ENCODE measurements at regions not wholly inside any gene's neighbourhood (a gene's known extent, or its start where the extent isn't known, plus 50 kb on each side); places are given as distances from the start of the nearest gene placed in this dataset.
"Not testable (repeated sequence)": the region's sequence is repeated elsewhere in the genome, so short reads cannot be mapped to it uniquely, and the experiment has no call there.

DNA sequence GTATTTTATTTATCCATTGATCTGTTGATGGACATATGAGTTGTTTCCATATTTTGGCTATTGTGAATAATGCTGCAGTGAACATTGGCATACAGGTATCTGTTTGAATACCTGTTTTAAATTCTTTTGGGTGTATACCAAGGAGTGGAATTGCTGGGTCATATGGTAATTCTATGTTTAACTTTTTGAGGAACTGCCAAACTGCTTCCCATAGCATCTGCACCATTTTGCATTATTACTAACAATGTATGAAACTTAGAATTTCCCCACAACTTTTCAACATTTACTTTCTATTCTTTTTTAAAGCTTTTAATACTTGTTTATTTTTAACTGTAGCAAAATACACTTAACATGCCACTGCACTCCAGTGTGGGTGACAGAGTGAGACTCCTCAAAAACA lies 57.0 kb upstream of the MSN start:
- no peak for DNase-seq
- intact Hi-C loops (cut with DNase I): no loop called here

DNA sequence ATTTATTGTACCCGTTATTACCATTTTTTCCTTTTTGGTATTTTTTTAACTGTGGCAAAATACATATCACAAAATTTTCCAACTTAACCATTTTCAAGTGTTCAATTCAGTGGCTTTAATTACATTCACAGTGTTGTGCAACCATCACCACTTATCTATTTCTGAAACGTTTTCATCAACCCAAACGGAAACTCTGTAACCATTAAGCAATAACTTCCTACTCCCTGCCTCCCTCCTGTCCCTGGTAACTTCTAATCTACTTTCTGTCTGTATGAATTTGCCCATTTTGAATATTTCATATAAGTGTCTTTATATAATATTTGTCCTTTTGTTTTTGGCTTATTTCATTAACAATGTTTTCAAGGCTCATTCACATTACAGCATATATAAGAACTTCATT lies 57.4 kb upstream of the MSN start:
- intact Hi-C loops (cut with DNase I): no loop called here
- DNase-seq: no peak

GRCh38 chrX:65609237-65609636 lies 58.2 kb upstream of the MSN start:
- intact Hi-C loops (cut with DNase I): no loop called here

DNA sequence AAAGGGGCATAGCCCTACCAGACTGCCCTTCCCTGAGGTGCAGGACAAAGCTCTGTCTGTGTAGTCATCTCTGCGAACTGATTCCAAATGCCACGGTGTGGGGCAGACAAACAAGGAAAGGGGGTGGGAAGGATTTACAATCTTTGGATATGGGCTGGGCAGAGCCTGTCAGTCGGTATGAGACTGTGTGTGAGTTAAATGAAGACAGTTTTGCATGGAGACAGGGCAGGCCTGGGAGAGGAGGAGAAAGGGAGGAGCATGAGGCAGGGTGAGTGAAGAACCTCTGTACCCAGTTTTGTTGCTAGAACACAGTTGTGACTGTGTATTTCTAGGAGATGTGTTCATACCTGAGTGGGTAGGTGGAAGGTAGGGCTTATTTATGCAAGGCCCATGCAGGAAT lies 59.4 kb upstream of the MSN start:
- intact Hi-C loops (cut with DNase I): no loop called here
- DNase-seq: no peak

More at GRCh38 chrX:65609237-65609636, 58.2 kb upstream of the MSN start:
- DNase-seq: no peak

- no peak for DNase-seq
- intact Hi-C loops (cut with DNase I): no loop called here
Observed at GRCh38 chrX:65607070-65607742, 60.2 kb upstream of the MSN start.

- intact Hi-C loops (cut with DNase I): no loop called here
Observed at GRCh38 chrX:65602221-65602560, 65.3 kb upstream of the MSN start.

GRCh38 chrX:65601530-65602220 lies 65.8 kb upstream of the MSN start:
- DNase-seq: peak in 30 of 42 donors; percentile 1 to 58 (median 28)
- intact Hi-C loops (cut with DNase I): no loop called here

More at GRCh38 chrX:65602221-65602560, 65.3 kb upstream of the MSN start:
- no peak for DNase-seq

DNA sequence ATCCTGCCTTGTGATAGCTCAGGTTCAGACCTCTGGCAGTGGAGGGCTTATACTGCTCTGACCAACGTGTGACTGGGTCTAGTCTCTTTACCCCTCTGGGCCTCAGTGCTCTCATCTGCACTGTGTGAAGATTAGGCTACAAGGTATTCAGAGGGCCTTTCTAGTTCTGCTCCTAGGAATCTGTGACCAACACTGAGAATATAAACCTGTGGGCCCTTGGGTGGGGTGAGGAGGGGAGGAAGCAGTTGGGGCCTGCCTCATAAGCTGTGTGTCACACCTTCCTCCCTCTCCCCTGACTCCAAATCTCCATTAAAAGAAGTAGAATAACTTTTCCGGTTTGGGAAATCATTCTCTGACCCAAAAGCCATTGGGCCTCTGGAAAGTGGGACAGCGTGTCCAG lies 66.3 kb upstream of the MSN start:
- no peak for DNase-seq
- intact Hi-C loops (cut with DNase I): no loop called here

DNA sequence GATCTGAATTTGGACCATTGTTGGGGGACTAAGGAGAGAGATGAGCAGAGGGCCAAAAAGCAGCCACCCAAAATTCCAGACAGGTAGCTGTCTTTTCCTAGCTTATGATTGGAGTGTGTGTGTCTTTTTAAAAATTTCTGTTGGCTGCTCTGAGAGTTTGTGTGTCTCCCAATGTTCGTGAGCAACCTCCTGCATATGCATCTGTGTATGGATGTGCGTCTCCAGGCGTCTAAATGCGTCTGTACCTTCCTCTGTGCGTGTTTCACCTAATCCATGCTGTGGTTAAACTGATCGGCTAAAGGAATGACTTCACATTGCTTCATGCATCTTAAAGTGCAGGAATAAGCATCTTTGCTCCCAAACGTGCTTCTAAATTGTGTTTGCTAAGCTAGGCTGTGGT lies 65.5 kb upstream of the LAS1L start:
- intact Hi-C loops (cut with DNase I): no loop called here
- DNase-seq: no peak

DNA sequence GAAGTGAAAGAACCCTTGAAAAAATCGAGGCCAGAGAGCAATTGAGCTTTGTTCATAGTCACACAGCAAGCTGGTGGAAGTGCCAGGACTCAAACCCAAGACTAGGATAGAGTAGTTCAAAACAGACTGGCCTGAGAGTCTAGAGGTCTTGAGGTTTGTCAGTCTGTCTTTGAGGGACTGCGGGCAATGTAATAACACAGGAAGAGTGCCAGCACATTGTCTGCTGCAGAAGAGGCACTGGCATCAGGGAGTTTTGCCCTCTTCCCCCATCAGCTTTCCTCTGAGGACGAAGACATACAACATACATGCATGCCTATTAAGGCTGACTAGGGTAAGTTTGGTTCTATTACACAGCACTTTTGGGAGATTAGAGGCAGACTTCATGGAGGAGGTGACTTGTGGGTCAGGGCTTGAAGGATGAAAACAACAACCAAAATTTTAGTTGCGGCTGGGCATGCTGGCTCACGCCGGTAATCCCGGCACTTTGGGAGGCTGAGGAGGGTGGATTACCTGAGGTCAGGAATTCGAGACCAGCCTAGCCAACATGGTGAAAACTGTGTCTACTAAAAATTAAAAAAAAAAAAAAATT lies 64.1 kb upstream of the LAS1L start:
- DNase-seq: no peak
- intact Hi-C loops (cut with DNase I): no loop called here

DNA sequence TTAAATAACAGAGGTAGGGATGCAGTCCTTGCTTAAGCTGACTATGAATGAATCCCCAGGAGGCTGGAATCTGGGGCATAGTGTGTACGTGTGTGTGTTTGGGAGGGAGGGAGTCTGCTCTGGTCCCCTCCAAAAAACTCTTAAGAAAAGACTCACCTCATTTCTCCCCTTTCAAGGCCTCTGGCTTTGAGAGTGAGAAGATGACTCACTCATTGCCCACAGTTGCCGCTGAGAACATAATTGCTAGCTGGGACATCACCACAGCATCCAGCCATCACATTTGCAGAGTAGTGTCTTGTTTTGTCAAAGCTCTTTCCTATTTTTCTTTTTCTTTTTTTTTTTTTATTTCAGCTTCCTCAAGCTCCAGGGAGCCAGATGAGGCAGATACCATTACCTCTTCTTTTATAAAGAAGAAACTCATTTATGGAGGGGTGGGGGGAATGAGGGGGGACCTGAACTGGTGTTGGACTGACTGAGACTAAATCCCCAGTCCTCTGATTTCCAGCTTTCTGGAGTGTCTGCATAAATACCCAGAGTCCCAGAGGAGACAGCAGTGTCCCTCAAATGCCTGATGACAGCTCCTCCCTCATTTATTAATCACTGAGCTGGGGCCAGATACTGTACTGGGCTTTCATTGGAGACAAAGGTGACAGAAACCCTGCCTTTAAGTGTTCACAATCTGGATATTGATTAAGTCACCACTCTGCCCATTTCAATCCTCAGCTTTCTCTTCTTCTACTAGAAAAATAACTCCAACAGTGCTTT lies 61.9 kb upstream of the LAS1L start:
- intact Hi-C loops (cut with DNase I): no loop called here

DNA sequence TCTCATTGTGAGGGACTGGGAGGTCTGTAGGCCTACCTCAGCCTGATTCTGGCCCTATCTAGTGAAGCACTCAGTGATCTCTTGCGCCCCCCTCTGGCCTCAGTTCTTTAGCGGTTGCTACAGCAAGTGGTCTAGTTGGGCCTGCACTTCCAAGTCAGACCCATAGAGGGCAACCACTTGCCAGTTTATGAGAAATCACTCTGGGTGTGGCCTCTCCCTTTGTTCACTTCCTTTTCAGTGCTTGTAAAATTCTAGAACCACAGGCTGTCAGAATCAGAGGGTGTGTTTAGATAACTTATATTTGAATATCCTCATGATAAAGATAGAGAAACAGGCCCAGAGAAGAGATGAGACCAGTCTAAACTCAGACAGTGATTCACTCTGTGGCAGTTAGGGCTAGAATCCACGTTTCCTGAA lies 60.9 kb upstream of the LAS1L start:
- DNase-seq: peak; percentile 69 to 95 (median 90)
- intact Hi-C loops (cut with DNase I): no loop called here

More for the DNA sequence above, 61.9 kb upstream of the LAS1L start:
- DNase-seq: no peak

- intact Hi-C loops (cut with DNase I): no loop called here
- no peak for DNase-seq
Observed at GRCh38 chrX:65591206-65591605, 56.6 kb upstream of the LAS1L start.

- no peak for DNase-seq
- intact Hi-C loops (cut with DNase I): loop anchor here (10.0 kb wide), 1 partner anchor 395 kb away; no protein-coding TSS in a partner anchor
Observed at GRCh38 chrX:65589304-65589703, 54.7 kb upstream of the LAS1L start.

DNA sequence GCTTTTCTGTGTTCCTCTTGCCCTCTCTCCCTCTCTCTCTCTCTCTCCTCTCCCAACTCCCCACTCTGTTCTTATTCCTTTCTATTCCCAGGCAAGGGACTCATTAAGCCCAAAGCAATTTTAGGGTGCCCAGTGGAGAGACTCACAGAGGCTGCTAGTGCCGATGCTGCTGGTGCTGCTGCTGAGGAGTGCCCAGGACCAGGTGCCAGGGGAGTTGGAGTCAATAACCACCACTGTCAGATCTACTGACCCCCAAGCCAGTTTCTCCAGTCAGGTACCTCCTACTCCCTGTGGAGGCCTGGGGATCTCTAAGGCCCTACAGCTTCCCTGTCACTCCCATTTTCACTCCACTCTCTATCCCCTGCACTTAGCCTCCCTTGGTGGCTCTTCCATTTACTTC lies 54.2 kb upstream of the LAS1L start:
- DNase-seq: no peak
- intact Hi-C loops (cut with DNase I): loop anchor here (10.0 kb wide), 1 partner anchor 396 kb away; no protein-coding TSS in a partner anchor

GRCh38 chrX:65587616-65588526 lies 53.3 kb upstream of the LAS1L start:
- intact Hi-C loops (cut with DNase I): loop anchor here (10.0 kb wide), 1 partner anchor 397 kb away; no protein-coding TSS in a partner anchor
- peak in 41 of 42 donors; percentile 23 to 74 (median 54) for DNase-seq

- intact Hi-C loops (cut with DNase I): loop anchor here (10.0 kb wide), 1 partner anchor 398 kb away; no protein-coding TSS in a partner anchor
- no peak for DNase-seq
Observed at GRCh38 chrX:65586491-65586890, 51.9 kb upstream of the LAS1L start.

DNA sequence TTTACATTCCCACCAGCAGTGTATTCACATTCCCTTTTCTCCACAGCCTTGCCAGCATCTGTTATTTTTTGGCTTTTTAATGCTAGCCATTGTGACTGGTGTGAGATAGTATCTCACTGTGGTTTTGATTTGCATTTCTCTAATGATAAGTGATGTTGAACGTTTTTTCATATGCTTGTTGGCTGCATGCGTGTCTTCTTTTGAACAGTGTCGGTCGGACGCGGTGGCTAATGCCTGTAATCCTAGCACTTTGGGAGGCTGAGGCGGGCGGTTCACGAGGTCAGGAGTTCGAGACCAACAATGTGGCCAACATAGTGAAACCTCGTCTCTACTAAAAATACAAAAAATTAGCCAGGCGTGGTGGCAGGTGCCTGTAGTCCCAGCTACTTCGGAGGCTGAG lies 50.6 kb upstream of the LAS1L start:
- not testable (repeated sequence) for DNase-seq
- intact Hi-C loops (cut with DNase I): loop anchor here (10.0 kb wide), 1 partner anchor 400 kb away; no protein-coding TSS in a partner anchor

All from head of caudate nucleus (tissue), 42 donors.